SK-N-SH (cell line): ENCODE measurements at regions not wholly inside any gene's neighbourhood (a gene's known extent, or its start where the extent isn't known, plus 50 kb on each side); places are given as distances from the start of the nearest gene placed in this dataset.

Experiments
- CTCF ChIA-PET: fragments of 300-600, 350-600 bp; formaldehyde crosslinking; extraction: SDS; loops from one replicate; lab custom pipeline; 2021; lab: Yijun Ruan, JAX
- POLR2A ChIA-PET: fragments of 350-600 bp; sonication (Branson Sonifier 250); formaldehyde crosslinking; extraction: SDS; loops from one replicate; lab custom pipeline; 2020; ENCODE audit warnings: antibody characterized with exemption, inconsistent platforms; lab: Yijun Ruan, JAX
- DNase-seq: peaks from one replicate; pipeline ENCODE4 v3.0.0; 2012
- H2AFZ ChIP-seq: fragments of 200-600 bp; sonication (generic); 2 replicates; pipeline ENCODE4 v1.8.1; 2016; ENCODE audit warnings: antibody characterized with exemption, mild to moderate bottlenecking, low read depth
- H3F3A ChIP-seq: fragments of 200-600 bp; sonication (generic); replicated peaks from 2 replicates; pipeline ENCODE3; 2016; ENCODE audit warnings: antibody characterized with exemption, mild to moderate bottlenecking; ENCODE audit not compliant: insufficient read depth
- H3K27ac ChIP-seq, 2 experiments: fragments of 200-500 bp in 1 of 2; fragments of 200-600 bp in 1 of 2; sonication (Bioruptor generic) in 1 of 2; sonication (generic), shearing (Covaris generic) in 1 of 2; 2 replicates each; pipeline versions ENCODE4 v1.5.1 to v1.6.1; 2014 to 2016; ENCODE audit warnings: low read depth in 2 of 2, inconsistent platforms in 1 of 2, low read length in 1 of 2, mild to moderate bottlenecking in 1 of 2, mixed read lengths in 1 of 2
- H3K27me3 ChIP-seq: fragments of 200-600 bp; sonication (generic), shearing (Covaris generic); 2 replicates; pipeline ENCODE4 v1.6.1; 2016; ENCODE audit warnings: mixed run types; ENCODE audit not compliant: insufficient read depth
- H3K36me3 ChIP-seq, 2 experiments: fragments of 200-500 bp in 1 of 2; fragments of 200-600 bp in 1 of 2; sonication (Bioruptor generic) in 1 of 2; sonication (generic) in 1 of 2; replicated peaks in 1 of 2; 2 replicates each; pipeline versions ENCODE3 to v1.5.1; 2014 to 2016; ENCODE audit warnings: low read length in 1 of 2, mild to moderate bottlenecking in 1 of 2; ENCODE audit not compliant: insufficient read depth in 2 of 2, control insufficient read depth in 1 of 2
- H3K4me1 ChIP-seq, 2 experiments: fragments of 200-500 bp in 1 of 2; fragments of 200-600 bp in 1 of 2; sonication (Bioruptor generic) in 1 of 2; sonication (generic), shearing (Covaris generic) in 1 of 2; 2 replicates each; pipeline versions ENCODE4 v1.5.1 to v1.6.1; 2014 to 2016; ENCODE audit warnings: low read depth in 1 of 2, low read length in 1 of 2, mixed run types in 1 of 2; ENCODE audit not compliant: insufficient read depth in 2 of 2, control insufficient read depth in 1 of 2
- H3K4me2 ChIP-seq: fragments of 200-600 bp; sonication (generic), shearing (Covaris generic); 2 replicates; pipeline ENCODE4 v1.6.1; 2017; ENCODE audit warnings: mixed run types
- H3K4me3 ChIP-seq, 2 experiments: fragments of 200-500 bp in 1 of 2; fragments of 200-600 bp in 1 of 2; sonication (Bioruptor generic) in 1 of 2; sonication (generic), shearing (Covaris generic) in 1 of 2; 2 replicates each; pipeline versions ENCODE4 v1.5.1 to v1.8.1; 2014 to 2016; ENCODE audit warnings: low read depth in 2 of 2, inconsistent platforms in 1 of 2, low read length in 1 of 2, mild to moderate bottlenecking in 1 of 2, mixed read lengths in 1 of 2, moderate library complexity in 1 of 2
- H3K79me2 ChIP-seq: fragments of 200-600 bp; sonication (generic); 2 replicates; pipeline ENCODE4 v1.8.1; 2017; ENCODE audit warnings: mild to moderate bottlenecking; ENCODE audit not compliant: insufficient read depth
- H3K9ac ChIP-seq: fragments of 200-600 bp; sonication (generic); 2 replicates; pipeline ENCODE4 v1.6.1; 2017; ENCODE audit warnings: mixed run types
- H3K9me2 ChIP-seq: fragments of 200-600 bp; sonication (generic); 2 replicates; pipeline ENCODE4 v1.6.1; 2017; ENCODE audit warnings: mixed run types
- H3K9me3 ChIP-seq: fragments of 200-600 bp; sonication (generic); 2 replicates; pipeline ENCODE4 v1.6.1; 2017; ENCODE audit warnings: mixed run types, mild to moderate bottlenecking, moderate library complexity
- H4K20me1 ChIP-seq: fragments of 200-600 bp; sonication (generic); 2 replicates; pipeline ENCODE4 v1.6.1; 2017; ENCODE audit warnings: mild to moderate bottlenecking, mixed run types; ENCODE audit not compliant: insufficient read depth
- CHD2 ChIP-seq: fragments of 150-350 bp; IDR thresholded peaks from 2 replicates; pipeline ENCODE4 v1.6.1; 2018; ENCODE audit warnings: low read length; ENCODE audit not compliant: partially characterized antibody
- CTCF ChIP-seq: fragments of 200-600 bp; sonication (generic); IDR thresholded peaks from 2 replicates; pipeline ENCODE4 v1.6.1; 2017; ENCODE audit warnings: antibody characterized with exemption, mild to moderate bottlenecking, moderate library complexity
- ELF1 ChIP-seq: IDR thresholded peaks from 2 replicates; pipeline ENCODE4 v1.4.0; 2012
- EP300 ChIP-seq, 2 experiments: IDR thresholded peaks; 2 replicates each; pipeline versions ENCODE4 v1.4.0 to v1.6.1; 2012; ENCODE audit warnings: borderline replicate concordance in 1 of 2, low read depth in 1 of 2, low read length in 1 of 2
- EZH2phosphoT487 ChIP-seq: fragments of 200-600 bp; sonication (generic); IDR thresholded peaks from 2 replicates; pipeline ENCODE4 v1.6.1; 2017; ENCODE audit warnings: low read depth, mixed run types, mild to moderate bottlenecking, antibody characterized with exemption, moderate library complexity, borderline replicate concordance
- FOXM1 ChIP-seq: IDR thresholded peaks from 2 replicates; pipeline ENCODE4 v1.4.0; 2012; ENCODE audit warnings: low read depth, mild to moderate bottlenecking
- GABPA ChIP-seq: IDR thresholded peaks from 2 replicates; pipeline ENCODE4 v1.4.0; 2012; ENCODE audit warnings: low read depth, mild to moderate bottlenecking
- GATA2 ChIP-seq: sonication (generic); formaldehyde crosslinking; IDR thresholded peaks from 2 replicates; pipeline ENCODE4 v1.5.0; 2020; ENCODE audit warnings: mild to moderate bottlenecking, missing genetic modification reagents
- IRF3 ChIP-seq: fragments of 150-350 bp; IDR thresholded peaks from 2 replicates; pipeline ENCODE4 v1.6.1; 2016; ENCODE audit warnings: mild to moderate bottlenecking, low read depth, low read length
- MAX ChIP-seq: IDR thresholded peaks from 2 replicates; pipeline ENCODE4 v1.4.0; 2012; ENCODE audit warnings: low read depth
- MEF2A ChIP-seq: IDR thresholded peaks from 2 replicates; pipeline ENCODE4 v1.4.0; 2012; ENCODE audit warnings: low read depth, borderline replicate concordance
- NFIC ChIP-seq: IDR thresholded peaks from 2 replicates; pipeline ENCODE4 v1.4.0; 2012; ENCODE audit warnings: borderline replicate concordance
- NRF1 ChIP-seq: IDR thresholded peaks from 2 replicates; pipeline ENCODE4 v1.6.1; 2012; ENCODE audit warnings: low read depth, mild to moderate bottlenecking, low read length
- POLR2AphosphoS5 ChIP-seq: IDR thresholded peaks from 2 replicates; pipeline ENCODE4 v1.6.1; 2012; ENCODE audit warnings: low read depth, low read length
- RAD21 ChIP-seq: IDR thresholded peaks from 2 replicates; pipeline ENCODE4 v1.6.1; 2012; ENCODE audit warnings: mild to moderate bottlenecking, low read length
- RFX5 ChIP-seq: IDR thresholded peaks from 2 replicates; pipeline ENCODE4 v1.6.1; 2012; ENCODE audit warnings: mild to moderate bottlenecking, improper control_type of control experiment, low read length
- RXRA ChIP-seq: IDR thresholded peaks from 2 replicates; pipeline ENCODE4 v1.4.0; 2012; ENCODE audit warnings: low read depth, mild to moderate bottlenecking, borderline replicate concordance
- SMC3 ChIP-seq: IDR thresholded peaks from 2 replicates; pipeline ENCODE4 v1.6.1; 2012; ENCODE audit warnings: low read depth, low read length, improper control_type of control experiment
- TEAD4 ChIP-seq: IDR thresholded peaks from 2 replicates; pipeline ENCODE4 v1.4.0; 2012; ENCODE audit warnings: mild to moderate bottlenecking, borderline replicate concordance; ENCODE audit not compliant: insufficient read depth
- USF2 ChIP-seq: fragments of 150-350 bp; IDR thresholded peaks from 2 replicates; pipeline ENCODE4 v1.6.1; 2017; ENCODE audit warnings: antibody characterized with exemption, low read length, low read depth, borderline replicate concordance
- YY1 ChIP-seq: IDR thresholded peaks from 2 replicates; pipeline ENCODE4 v1.4.0; 2012; ENCODE audit warnings: low read depth, mild to moderate bottlenecking
- ZBTB33 ChIP-seq: IDR thresholded peaks from 2 replicates; pipeline ENCODE4 v1.4.0; 2012; ENCODE audit warnings: low read depth, borderline replicate concordance
- WGBS: methylation state at CpG from one replicate; pipeline ENCODE4 v1.1.6; 2017; ENCODE audit warnings: low lambda C conversion rate; 5-methylcytosine and 5-hydroxymethylcytosine counted together

GRCh38 chrX:9362363-9362928 is 102.4 kb upstream of the TBL1X start:
- DNase-seq = no peak
- ChIA-PET POLR2A (no interaction called here), CTCF (no interaction called here)
- Histone ChIP-seq H3K79me2 (no peaks in the 10 kb centered on the region), H3F3A (no peaks in the 10 kb centered on the region), H3K9ac (no peak overlapping the region), H3K4me3 (no peak overlapping the region), H4K20me1 (no peaks in the 10 kb centered on the region), H3K27me3 (no peaks in the 10 kb centered on the region), H3K9me3 (no peaks in the 10 kb centered on the region), H3K9me2 (no peaks in the 10 kb centered on the region), H3K4me2 (no peak overlapping the region), H3K27ac (no peak overlapping the region), H3K36me3 (no peaks in the 10 kb centered on the region), H3K4me1 (no peaks in the 10 kb centered on the region), H2AFZ (no peak overlapping the region)
- TF ChIP-seq POLR2AphosphoS5 (no peak), FOXM1 (no peak), NFIC (no peak), RXRA (no peak), ZBTB33 (no peak), GATA2 (CRISPR knock-in tag) (no peak), GABPA (no peak), USF2 (no peak), CHD2 (no peak), RFX5 (no peak)
- WGBS = 51% methylated on average over 13 of the region's 13 CpGs

GRCh38 chrX:9367421-9367820 is 97.4 kb upstream of the TBL1X start:
- H3K9me3 ChIP-seq = no peaks in the 10 kb centered on the region
- POLR2A ChIA-PET = no interaction called here
- H3K27me3 ChIP-seq = no peaks in the 10 kb centered on the region
- TF ChIP-seq RXRA (no peak), IRF3 (no peak), YY1 (no peak), RFX5 (no peak), NFIC (no peak), SMC3 (no peak), RAD21 (no peak), ELF1 (no peak), EP300 (IDR thresholded peaks at IDR 0.05; ENCODE audit: borderline replicate concordance in 1 of 2, low read depth in 1 of 2, low read length in 1 of 2) (no peak), TEAD4 (no peak), MEF2A (no peak), GATA2 (CRISPR knock-in tag) (no peak), EZH2phosphoT487 (no peak), FOXM1 (no peak), MAX (no peak), CTCF (no peak), NRF1 (no peak)
- H3K4me3 ChIP-seq = no peak overlapping the region
- H4K20me1 ChIP-seq = no peaks in the 10 kb centered on the region
- no peaks in the 10 kb centered on the region for H3K36me3 ChIP-seq
- H3K4me1 ChIP-seq = no peaks in the 10 kb centered on the region
- no peaks in the 10 kb centered on the region for H3K9me2 ChIP-seq
- no peaks in the 10 kb centered on the region for H3F3A ChIP-seq
- CTCF ChIA-PET = no interaction called here
- no peak for DNase-seq
- H3K9ac ChIP-seq = no peak overlapping the region
- no peak overlapping the region for H3K27ac ChIP-seq
- WGBS = 21% methylated on average over 2 of the region's 2 CpGs
- no peaks in the 10 kb centered on the region for H3K79me2 ChIP-seq
- no peak overlapping the region for H3K4me2 ChIP-seq
- H2AFZ ChIP-seq = no peak overlapping the region
